Colonic mucosa (tissue), 4 donors: ENCODE measurements at regions not wholly inside any gene's neighbourhood (a gene's known extent, or its start where the extent isn't known, plus 50 kb on each side); places are given as distances from the start of the nearest gene placed in this dataset.
A peak's percentile ranks its signal among the peaks of the same experiment; 100 is the strongest.

Experiments used
- DNase-seq: peaks from one replicate; pipeline ENCODE4 v3.0.0-alpha.2; 2020
- H3K27ac ChIP-seq: fragments of 200-600 bp; one replicate; pipeline ENCODE4 v1.8.0; 2021
- H3K27me3 ChIP-seq: fragments of 200-600 bp; one replicate; pipeline ENCODE4 v1.8.0; 2021
- H3K36me3 ChIP-seq: fragments of 200-600 bp; one replicate; pipeline ENCODE4 v1.8.0; 2021
- H3K4me1 ChIP-seq: fragments of 200-600 bp; one replicate; pipeline ENCODE4 v1.8.0; 2021; ENCODE audit warnings: mild to moderate bottlenecking
- H3K4me3 ChIP-seq: fragments of 200-600 bp; one replicate; pipeline ENCODE4 v1.8.0; 2021
- H3K9ac ChIP-seq, 2 donors: one replicate each; pipeline ENCODE4 v1.7.0; 2013; ENCODE audit warnings: control low read depth in 2 of 2, low read depth in 2 of 2, low read length in 2 of 2
- H3K9me3 ChIP-seq: fragments of 200-600 bp; one replicate; pipeline ENCODE4 v1.8.0; 2021
- CTCF ChIP-seq: fragments of 200-600 bp; IDR thresholded peaks from one replicate; pipeline ENCODE4 v1.8.0; 2022; ENCODE audit warnings: antibody characterized with exemption, mild to moderate bottlenecking
- intact Hi-C: fragments of 100-400 bp; cut with DNase I; formaldehyde crosslinking; loops from one replicate; pipeline ENCODE4 v1.14.1; 2022
- donor health status: healthy.
- donor health status: DM: no; HTN: no; CAD: no.
- donor health status: DM: no; HTN: no; CAD: no.

- H3K9me3 ChIP-seq, result no peaks in the 10 kb centered on the region
- no peaks in the 10 kb centered on the region for H3K4me1 ChIP-seq
- no peak overlapping the region for H3K4me3 ChIP-seq
- no peak for TF ChIP-seq CTCF
- H3K9ac ChIP-seq, result no peak overlapping the region
- H3K36me3 ChIP-seq, result no peaks in the 10 kb centered on the region
- no peak overlapping the region for H3K27ac ChIP-seq
- H3K27me3 ChIP-seq, result no peaks in the 10 kb centered on the region
- intact Hi-C loops, result no loop called here
- DNase-seq, result no peak
These were observed 195.9 kb downstream of the CSNK2A3 start for GRCh38 chr11:11157185-11157584.

GRCh38 chr11:11155962-11156815, 196.9 kb downstream of the CSNK2A3 start:
- intact Hi-C loops, result no loop called here

GRCh38 chr11:11152877-11153276, 200.2 kb downstream of the CSNK2A3 start:
- Histone ChIP-seq H3K27ac (no peak overlapping the region), H3K9me3 (no peaks in the 10 kb centered on the region), H3K36me3 (no peaks in the 10 kb centered on the region), H3K9ac (no peak overlapping the region), H3K27me3 (no peaks in the 10 kb centered on the region), H3K4me3 (no peak overlapping the region), H3K4me1 (no peaks in the 10 kb centered on the region)
- DNase-seq, result no peak
- intact Hi-C loops, result no loop called here
- TF ChIP-seq CTCF, result no peak

More at GRCh38 chr11:11155962-11156815, 196.9 kb downstream of the CSNK2A3 start:
- no peak for DNase-seq
- peak; percentile 27 for TF ChIP-seq CTCF
- no peaks in the 10 kb centered on the region for H3K27me3 ChIP-seq
- no peak overlapping the region for H3K27ac ChIP-seq
- no peak overlapping the region for H3K9ac ChIP-seq
- H3K9me3 ChIP-seq, result no peaks in the 10 kb centered on the region
- H3K4me3 ChIP-seq, result no peak overlapping the region
- no peaks in the 10 kb centered on the region for H3K36me3 ChIP-seq
- no peaks in the 10 kb centered on the region for H3K4me1 ChIP-seq

GRCh38 chr11:11149671-11150459, 203.2 kb downstream of the CSNK2A3 start:
- TF ChIP-seq CTCF, result no peak
- DNase-seq, result no peak
- no peaks in the 10 kb centered on the region for H3K36me3 ChIP-seq
- no peak overlapping the region for H3K27ac ChIP-seq
- H3K4me3 ChIP-seq, result no peak overlapping the region
- H3K9me3 ChIP-seq, result no peaks in the 10 kb centered on the region
- H3K27me3 ChIP-seq, result no peaks in the 10 kb centered on the region
- H3K4me1 ChIP-seq, result no peaks in the 10 kb centered on the region
- intact Hi-C loops, result no loop called here
- no peak overlapping the region for H3K9ac ChIP-seq

GRCh38 chr11:11148596-11148995, 204.5 kb downstream of the CSNK2A3 start:
- Histone ChIP-seq H3K36me3 (no peaks in the 10 kb centered on the region), H3K4me3 (no peak overlapping the region), H3K27ac (no peak overlapping the region), H3K27me3 (no peaks in the 10 kb centered on the region), H3K9me3 (no peaks in the 10 kb centered on the region), H3K4me1 (no peaks in the 10 kb centered on the region), H3K9ac (no peak overlapping the region)
- intact Hi-C loops, result no loop called here
- TF ChIP-seq CTCF, result no peak
- no peak for DNase-seq
